SK-N-SH (cell line): ENCODE measurements at regions not wholly inside any gene's neighbourhood (a gene's known extent, or its start where the extent isn't known, plus 50 kb on each side); places are given as distances from the start of the nearest gene placed in this dataset.

Experiments used
- EP300 ChIP-seq, 2 experiments: IDR thresholded peaks; 2 replicates each; pipeline versions ENCODE4 v1.4.0 to v1.6.1; 2012; ENCODE audit warnings: borderline replicate concordance in 1 of 2, low read depth in 1 of 2, low read length in 1 of 2
- GATA2 ChIP-seq: sonication (generic); formaldehyde crosslinking; IDR thresholded peaks from 2 replicates; pipeline ENCODE4 v1.5.0; 2020; ENCODE audit warnings: mild to moderate bottlenecking, missing genetic modification reagents
- MAX ChIP-seq: IDR thresholded peaks from 2 replicates; pipeline ENCODE4 v1.4.0; 2012; ENCODE audit warnings: low read depth
- MXI1 ChIP-seq: IDR thresholded peaks from 2 replicates; pipeline ENCODE4 v1.6.1; 2012; ENCODE audit warnings: mild to moderate bottlenecking, low read depth, low read length, improper control_type of control experiment
- POLR2AphosphoS5 ChIP-seq: IDR thresholded peaks from 2 replicates; pipeline ENCODE4 v1.6.1; 2012; ENCODE audit warnings: low read depth, low read length
- RAD21 ChIP-seq: IDR thresholded peaks from 2 replicates; pipeline ENCODE4 v1.6.1; 2012; ENCODE audit warnings: mild to moderate bottlenecking, low read length
- REST ChIP-seq: IDR thresholded peaks from 2 replicates; pipeline ENCODE4 v1.6.1; 2012; ENCODE audit warnings: mild to moderate bottlenecking, low read depth, low read length, moderate library complexity
- SIN3A ChIP-seq: IDR thresholded peaks from 2 replicates; pipeline ENCODE4 v1.6.1; 2012; ENCODE audit warnings: low read depth, mild to moderate bottlenecking, low read length, moderate library complexity, borderline replicate concordance
- SMC3 ChIP-seq: IDR thresholded peaks from 2 replicates; pipeline ENCODE4 v1.6.1; 2012; ENCODE audit warnings: low read depth, low read length, improper control_type of control experiment
- TAF1 ChIP-seq: IDR thresholded peaks from 2 replicates; pipeline ENCODE4 v1.6.1; 2012; ENCODE audit warnings: low read depth, mild to moderate bottlenecking, low read length, moderate library complexity, borderline replicate concordance
- TF ChIP-seq, protein P1 (sequence below): fragments of 200-600 bp; sonication (generic); IDR thresholded peaks from 2 replicates; pipeline ENCODE4 v1.6.1; 2017; ENCODE audit warnings: antibody characterized with exemption, mild to moderate bottlenecking, moderate library complexity
- TF ChIP-seq, protein P2 (sequence below): IDR thresholded peaks from 2 replicates; pipeline ENCODE4 v1.4.0; 2012; ENCODE audit warnings: low read depth, borderline replicate concordance

- TF ChIP-seq REST (no peak), POLR2AphosphoS5 (no peak), MAX (no peak), SIN3A (no peak), RAD21 (no peak), GATA2 (CRISPR knock-in tag) (no peak), SMC3 (no peak), EP300 (IDR thresholded peaks at IDR 0.05; ENCODE audit: borderline replicate concordance in 1 of 2, low read depth in 1 of 2, low read length in 1 of 2) (no peak), TAF1 (no peak), MXI1 (no peak)
- TF ChIP-seq, protein P1, sequence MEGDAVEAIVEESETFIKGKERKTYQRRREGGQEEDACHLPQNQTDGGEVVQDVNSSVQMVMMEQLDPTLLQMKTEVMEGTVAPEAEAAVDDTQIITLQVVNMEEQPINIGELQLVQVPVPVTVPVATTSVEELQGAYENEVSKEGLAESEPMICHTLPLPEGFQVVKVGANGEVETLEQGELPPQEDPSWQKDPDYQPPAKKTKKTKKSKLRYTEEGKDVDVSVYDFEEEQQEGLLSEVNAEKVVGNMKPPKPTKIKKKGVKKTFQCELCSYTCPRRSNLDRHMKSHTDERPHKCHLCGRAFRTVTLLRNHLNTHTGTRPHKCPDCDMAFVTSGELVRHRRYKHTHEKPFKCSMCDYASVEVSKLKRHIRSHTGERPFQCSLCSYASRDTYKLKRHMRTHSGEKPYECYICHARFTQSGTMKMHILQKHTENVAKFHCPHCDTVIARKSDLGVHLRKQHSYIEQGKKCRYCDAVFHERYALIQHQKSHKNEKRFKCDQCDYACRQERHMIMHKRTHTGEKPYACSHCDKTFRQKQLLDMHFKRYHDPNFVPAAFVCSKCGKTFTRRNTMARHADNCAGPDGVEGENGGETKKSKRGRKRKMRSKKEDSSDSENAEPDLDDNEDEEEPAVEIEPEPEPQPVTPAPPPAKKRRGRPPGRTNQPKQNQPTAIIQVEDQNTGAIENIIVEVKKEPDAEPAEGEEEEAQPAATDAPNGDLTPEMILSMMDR: no peak
- TF ChIP-seq, protein P2, sequence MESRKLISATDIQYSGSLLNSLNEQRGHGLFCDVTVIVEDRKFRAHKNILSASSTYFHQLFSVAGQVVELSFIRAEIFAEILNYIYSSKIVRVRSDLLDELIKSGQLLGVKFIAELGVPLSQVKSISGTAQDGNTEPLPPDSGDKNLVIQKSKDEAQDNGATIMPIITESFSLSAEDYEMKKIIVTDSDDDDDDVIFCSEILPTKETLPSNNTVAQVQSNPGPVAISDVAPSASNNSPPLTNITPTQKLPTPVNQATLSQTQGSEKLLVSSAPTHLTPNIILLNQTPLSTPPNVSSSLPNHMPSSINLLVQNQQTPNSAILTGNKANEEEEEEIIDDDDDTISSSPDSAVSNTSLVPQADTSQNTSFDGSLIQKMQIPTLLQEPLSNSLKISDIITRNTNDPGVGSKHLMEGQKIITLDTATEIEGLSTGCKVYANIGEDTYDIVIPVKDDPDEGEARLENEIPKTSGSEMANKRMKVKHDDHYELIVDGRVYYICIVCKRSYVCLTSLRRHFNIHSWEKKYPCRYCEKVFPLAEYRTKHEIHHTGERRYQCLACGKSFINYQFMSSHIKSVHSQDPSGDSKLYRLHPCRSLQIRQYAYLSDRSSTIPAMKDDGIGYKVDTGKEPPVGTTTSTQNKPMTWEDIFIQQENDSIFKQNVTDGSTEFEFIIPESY: no peak
Observed at GRCh38 chr9:79006546-79006945, 565.2 kb upstream of the TLE4 start.
